ENCODE measurements at regions not wholly inside any gene's neighbourhood (a gene's known extent, or its start where the extent isn't known, plus 50 kb on each side); places are given as distances from the start of the nearest gene placed in this dataset.

GRCh38 chr2:12879649-12880048 is 162.9 kb downstream of the TRIB2 start:
- no TSS peak for BruUV-seq (replicated peaks)
- H2AFZ ChIP-seq (ENCODE audit: low read depth, low read length): no peak overlapping the region
- no peaks in the 10 kb centered on the region for H3K9me1 ChIP-seq (ENCODE audit: control insufficient read depth, insufficient read depth, low read length)
- H3K36me3 ChIP-seq (ENCODE audit: control insufficient read depth, insufficient read depth, low read length): no peaks in the 10 kb centered on the region
- FAIRE-seq (no peak), ATAC-seq (no peak), DNase-seq (ENCODE audit: extremely low read depth in 1 of 4, low spot score in 3 of 4) (no peak)
- in situ Hi-C loops (cut with MboI): no loop called here
- H3K4me2 ChIP-seq (ENCODE audit: insufficient read depth, low read length): no peak overlapping the region
- TF ChIP-seq, protein P1, sequence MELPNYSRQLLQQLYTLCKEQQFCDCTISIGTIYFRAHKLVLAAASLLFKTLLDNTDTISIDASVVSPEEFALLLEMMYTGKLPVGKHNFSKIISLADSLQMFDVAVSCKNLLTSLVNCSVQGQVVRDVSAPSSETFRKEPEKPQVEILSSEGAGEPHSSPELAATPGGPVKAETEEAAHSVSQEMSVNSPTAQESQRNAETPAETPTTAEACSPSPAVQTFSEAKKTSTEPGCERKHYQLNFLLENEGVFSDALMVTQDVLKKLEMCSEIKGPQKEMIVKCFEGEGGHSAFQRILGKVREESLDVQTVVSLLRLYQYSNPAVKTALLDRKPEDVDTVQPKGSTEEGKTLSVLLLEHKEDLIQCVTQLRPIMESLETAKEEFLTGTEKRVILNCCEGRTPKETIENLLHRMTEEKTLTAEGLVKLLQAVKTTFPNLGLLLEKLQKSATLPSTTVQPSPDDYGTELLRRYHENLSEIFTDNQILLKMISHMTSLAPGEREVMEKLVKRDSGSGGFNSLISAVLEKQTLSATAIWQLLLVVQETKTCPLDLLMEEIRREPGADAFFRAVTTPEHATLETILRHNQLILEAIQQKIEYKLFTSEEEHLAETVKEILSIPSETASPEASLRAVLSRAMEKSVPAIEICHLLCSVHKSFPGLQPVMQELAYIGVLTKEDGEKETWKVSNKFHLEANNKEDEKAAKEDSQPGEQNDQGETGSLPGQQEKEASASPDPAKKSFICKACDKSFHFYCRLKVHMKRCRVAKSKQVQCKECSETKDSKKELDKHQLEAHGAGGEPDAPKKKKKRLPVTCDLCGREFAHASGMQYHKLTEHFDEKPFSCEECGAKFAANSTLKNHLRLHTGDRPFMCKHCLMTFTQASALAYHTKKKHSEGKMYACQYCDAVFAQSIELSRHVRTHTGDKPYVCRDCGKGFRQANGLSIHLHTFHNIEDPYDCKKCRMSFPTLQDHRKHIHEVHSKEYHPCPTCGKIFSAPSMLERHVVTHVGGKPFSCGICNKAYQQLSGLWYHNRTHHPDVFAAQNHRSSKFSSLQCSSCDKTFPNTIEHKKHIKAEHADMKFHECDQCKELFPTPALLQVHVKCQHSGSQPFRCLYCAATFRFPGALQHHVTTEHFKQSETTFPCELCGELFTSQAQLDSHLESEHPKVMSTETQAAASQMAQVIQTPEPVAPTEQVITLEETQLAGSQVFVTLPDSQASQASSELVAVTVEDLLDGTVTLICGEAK (IDR thresholded peaks at IDR 0.05): peak; percentile 63
- TF ChIP-seq, protein P1 (CRISPR knock-in tag; IDR thresholded peaks at IDR 0.05): no peak
- TF ChIP-seq FOXK1 (CRISPR knock-in tag; IDR thresholded peaks at IDR 0.05; ENCODE audit: borderline replicate concordance) (no peak), ZNF655 (CRISPR knock-in tag; IDR thresholded peaks at IDR 0.05) (no peak), ZNF764 (CRISPR knock-in tag; IDR thresholded peaks at IDR 0.05; ENCODE audit: low read depth) (no peak), PTTG1 (tag; IDR thresholded peaks at IDR 0.05; ENCODE audit: low read depth) (no peak)
- ChIA-PET CTCF (ENCODE audit: low intra/inter-chr PET ratio) (no interaction called here), POLR2A (interaction anchor here (0.7 kb wide), 1 partner anchor 25 kb away, joined by 3 read pairs; no protein-coding TSS in a partner anchor)
- H3K4me3 ChIP-seq: no peak overlapping the region
- no peak overlapping the region for H3K9ac ChIP-seq (ENCODE audit: insufficient read depth in 1 of 2, low read depth in 2 of 2, low read length in 2 of 2)
- intact Hi-C loops (cut with micrococcal nuclease): no loop called here
- H3K27ac ChIP-seq (ENCODE audit: extremely low read depth, low read depth, low read length): no peak overlapping the region
- no peaks in the 10 kb centered on the region for H4K20me1 ChIP-seq (replicated peaks; ENCODE audit: control insufficient read depth, insufficient read depth, low read length)
- no peaks in the 10 kb centered on the region for H3K79me2 ChIP-seq (ENCODE audit: control insufficient read depth, insufficient read depth, low read length)
- no peaks in the 10 kb centered on the region for H3K27me3 ChIP-seq (ENCODE audit: control insufficient read depth in 2 of 2, insufficient read depth in 2 of 2, low read length in 2 of 2)
- H3K9me3 ChIP-seq (replicated peaks; ENCODE audit: control insufficient read depth, insufficient read depth, low read depth, low read length): no peaks in the 10 kb centered on the region
- 10% methylated on average over 1 of the region's 1 CpG for WGBS (ENCODE audit: insufficient coverage, low coverage, missing lambda C conversion rate)
- peaks cover 0 to 11% of the 10 kb centered on the region in 2 experiments; a peak in 3 of 5 replicates for H3K4me1 ChIP-seq (replicated peaks in 1 of 2; ENCODE audit: control insufficient read depth in 2 of 2, insufficient read depth in 2 of 2, low read length in 2 of 2)
